ENCODE measurements at regions not wholly inside any gene's neighbourhood (a gene's known extent, or its start where the extent isn't known, plus 50 kb on each side); places are given as distances from the start of the nearest gene placed in this dataset.

DNA sequence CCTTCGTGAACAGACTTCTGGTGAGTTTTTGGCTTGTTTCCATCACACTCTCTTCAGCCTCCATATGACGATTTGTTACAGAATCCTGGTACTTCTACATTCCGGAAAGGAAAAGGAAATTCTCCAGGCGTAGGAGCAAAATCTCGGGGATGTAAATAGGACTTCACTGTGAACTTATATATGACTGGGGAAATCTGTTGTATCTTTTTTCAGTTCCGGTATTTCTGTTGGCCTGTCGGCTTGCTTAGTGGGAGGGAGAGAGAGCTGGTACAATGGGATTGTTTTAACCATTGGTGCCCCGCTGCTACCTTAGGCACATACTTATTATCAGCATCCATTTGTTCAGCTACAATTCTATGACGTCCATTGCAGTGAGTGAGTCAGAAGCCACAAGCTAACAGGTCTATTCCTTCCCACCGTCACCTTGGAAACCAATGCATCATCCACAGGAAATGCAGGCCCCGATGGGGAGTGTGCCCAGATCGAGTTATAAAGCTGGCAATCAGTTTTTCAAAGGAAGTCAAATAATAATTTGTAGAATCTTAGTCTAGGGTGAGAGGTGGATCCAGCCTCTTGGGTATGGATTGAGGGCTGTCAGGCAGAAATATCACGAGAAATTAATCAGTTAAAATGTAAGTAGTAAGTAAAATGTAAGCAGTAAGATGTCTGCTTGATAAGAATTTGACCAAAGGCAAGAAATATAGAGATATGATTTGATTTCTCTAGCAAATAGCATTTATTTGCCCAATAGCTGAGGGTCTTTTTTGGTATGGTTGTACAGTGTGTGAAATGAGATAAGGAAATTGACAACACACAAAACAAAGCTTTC lies 92.0 kb upstream of the MKLN1 start:
- DNase-seq (ENCODE audit: low read depth in 4 of 4, low spot score in 1 of 4): peak; percentile 38 to 68 (median 54)

DNA sequence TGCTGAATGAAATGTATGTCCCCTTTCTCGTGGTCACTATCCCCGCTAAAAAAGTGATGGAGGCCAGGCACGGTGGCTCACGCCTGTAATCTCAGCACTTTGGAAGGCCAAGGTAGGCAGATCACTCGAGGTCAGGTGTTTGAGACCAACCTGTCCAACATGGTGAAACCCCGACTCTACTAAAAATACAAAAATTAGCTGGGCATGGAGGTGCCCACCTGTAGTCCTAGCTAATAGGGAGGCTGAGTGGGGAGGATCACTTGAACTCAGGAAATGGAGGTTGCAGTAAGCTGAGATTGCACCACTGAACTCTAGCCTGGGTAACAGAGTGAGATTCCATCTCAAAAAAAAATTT lies 91.4 kb upstream of the MKLN1 start:
- no peak for DNase-seq (ENCODE audit: low read depth in 4 of 4, low spot score in 1 of 4)

DNA sequence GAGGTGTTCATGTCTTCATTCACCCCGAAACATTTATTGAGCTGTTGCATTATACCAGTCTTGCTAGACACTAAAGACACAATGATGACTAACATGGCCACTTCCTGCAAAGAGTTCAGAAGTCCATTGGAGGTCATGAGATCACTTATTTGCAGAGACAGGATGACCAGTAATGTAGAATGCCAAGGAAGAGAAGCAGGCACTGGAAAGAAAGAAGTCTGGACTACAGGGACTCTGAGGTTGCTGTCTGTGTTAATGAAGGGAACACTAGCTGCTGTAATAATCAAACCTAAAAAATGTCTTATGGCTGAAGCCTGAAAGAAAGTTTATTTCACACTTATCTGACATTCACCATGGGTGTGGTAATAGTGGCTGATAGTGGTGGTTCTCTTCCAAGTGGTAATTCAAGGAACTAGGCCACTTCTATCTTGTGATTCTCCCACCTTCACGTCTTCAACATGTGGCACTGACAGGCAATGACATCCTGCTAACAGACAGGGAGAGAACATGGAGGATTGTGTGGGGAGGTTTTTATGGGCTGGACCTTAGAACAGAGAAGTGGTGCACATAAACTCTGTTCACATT lies 89.2 kb upstream of the MKLN1 start:
- DNase-seq (ENCODE audit: low read depth in 4 of 4, low spot score in 1 of 4): no peak

DNA sequence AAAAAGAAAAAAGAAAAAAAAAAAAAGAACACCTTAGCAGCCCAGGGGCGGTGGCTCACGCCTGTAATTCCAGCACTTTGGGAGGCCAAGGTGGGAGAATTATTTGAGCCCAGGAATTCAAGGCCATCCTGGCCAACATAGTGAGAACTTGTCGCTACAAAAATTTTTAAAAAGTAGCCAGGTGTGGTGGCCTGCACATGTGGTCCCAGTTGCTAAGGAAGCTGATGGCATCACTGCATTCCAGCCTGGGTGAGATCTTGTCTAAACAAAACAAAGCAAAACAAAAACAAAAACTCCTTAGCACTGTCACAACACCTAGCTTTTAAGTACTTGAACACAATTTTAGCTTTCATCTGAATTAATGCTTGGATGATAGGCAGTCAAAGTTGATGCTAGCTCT lies 86.3 kb upstream of the MKLN1 start:
- DNase-seq (ENCODE audit: low read depth in 4 of 4, low spot score in 1 of 4): no peak

DNA sequence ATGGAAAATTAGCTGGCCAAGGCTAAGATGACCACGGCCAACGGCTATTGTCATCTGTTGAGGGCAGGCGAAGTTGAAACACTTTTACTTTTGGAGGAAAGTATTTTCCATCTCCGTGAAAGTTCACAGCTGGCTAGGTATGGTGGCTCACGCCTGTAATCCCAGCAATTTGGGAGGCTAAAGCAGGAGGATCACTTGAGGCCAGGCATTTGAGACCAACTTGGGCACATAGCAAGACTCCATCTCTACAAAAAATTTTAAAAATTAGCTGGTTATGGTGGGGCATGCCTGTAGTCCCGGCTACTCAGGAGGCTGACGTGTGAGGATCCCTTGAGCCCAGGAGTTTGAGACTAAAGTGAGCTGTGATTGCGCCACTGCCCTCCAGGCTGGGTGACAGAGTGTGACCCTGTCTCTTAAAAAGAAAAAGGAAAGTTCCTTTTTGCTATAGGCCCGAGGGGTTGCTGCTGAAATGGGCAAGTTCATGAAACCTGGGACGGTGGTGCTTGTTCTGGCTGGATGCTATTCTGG lies 85.5 kb upstream of the MKLN1 start:
- DNase-seq (ENCODE audit: low read depth in 4 of 4, low spot score in 1 of 4): no peak

DNA sequence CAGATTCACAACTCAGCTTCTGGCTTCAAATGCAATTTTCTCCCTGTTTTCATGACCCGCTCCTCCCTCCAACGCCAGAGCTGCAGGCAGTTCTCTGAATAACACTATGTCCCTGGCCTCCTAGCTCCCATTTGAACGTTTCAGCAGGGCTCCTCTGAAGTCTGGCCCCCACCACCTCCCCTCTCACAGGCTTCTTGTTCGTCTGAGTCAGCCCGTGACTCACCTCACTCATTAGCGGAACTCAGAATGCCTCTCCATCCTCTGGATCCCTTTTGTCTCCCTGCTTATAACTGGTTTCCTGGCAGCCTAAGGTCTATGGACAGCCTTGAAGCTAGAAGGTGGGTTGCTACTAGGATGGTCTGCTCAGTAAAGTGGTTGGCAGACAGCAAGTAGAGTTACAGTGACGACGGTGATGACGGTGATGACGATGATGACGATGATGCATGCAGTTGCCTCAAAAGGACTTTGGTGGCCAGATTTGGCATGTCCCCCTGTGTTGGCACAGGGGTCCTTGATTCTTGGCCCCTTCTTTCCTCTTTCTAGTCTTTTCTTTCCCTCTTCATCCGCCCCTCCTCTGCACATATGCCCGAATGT lies 83.3 kb upstream of the MKLN1 start:
- peak in 1 of 4 experiments; percentile 4 for DNase-seq (ENCODE audit: low read depth in 4 of 4, low spot score in 1 of 4)

DNA sequence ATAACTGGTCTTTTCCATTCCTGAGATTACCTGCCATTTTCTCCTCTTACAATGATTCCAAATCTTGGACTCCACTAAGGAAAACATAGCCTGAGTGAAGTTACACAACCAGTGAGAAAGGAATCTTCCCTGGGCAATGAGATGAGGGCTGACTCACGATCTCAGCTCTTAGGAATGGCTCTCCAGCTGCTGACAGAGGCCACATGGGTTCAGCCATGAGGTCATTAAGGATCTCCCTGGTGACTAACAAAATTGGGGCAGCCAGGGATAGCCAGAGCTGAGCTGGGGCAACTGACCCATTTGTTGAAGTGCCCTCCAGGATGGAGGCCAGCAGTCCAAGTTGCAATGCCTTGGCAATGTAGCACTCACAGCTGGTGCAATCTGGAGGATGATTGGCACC lies 78.7 kb upstream of the MKLN1 start:
- DNase-seq (ENCODE audit: low read depth in 4 of 4, low spot score in 1 of 4): no peak

DNA sequence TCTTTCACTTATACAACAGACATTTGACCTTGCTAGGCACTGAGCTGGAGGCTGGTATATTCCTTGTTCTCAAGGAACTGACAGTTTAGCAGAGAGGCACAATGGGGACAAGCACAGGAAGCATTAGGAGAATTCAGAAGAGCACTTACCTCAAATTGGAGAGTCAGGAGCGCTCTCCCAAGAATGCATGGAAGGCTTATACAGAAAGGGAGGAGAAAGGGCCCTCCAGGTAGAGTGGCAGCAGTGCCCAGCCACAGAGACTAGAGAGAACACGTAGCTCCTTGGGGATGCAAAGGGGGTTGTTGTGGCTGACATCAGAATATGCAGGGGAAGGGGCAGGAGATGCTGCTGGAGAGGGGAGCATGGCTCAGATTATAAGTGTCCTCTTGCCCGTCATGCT lies 78.2 kb upstream of the MKLN1 start:
- DNase-seq (ENCODE audit: low read depth in 4 of 4, low spot score in 1 of 4): no peak

DNA sequence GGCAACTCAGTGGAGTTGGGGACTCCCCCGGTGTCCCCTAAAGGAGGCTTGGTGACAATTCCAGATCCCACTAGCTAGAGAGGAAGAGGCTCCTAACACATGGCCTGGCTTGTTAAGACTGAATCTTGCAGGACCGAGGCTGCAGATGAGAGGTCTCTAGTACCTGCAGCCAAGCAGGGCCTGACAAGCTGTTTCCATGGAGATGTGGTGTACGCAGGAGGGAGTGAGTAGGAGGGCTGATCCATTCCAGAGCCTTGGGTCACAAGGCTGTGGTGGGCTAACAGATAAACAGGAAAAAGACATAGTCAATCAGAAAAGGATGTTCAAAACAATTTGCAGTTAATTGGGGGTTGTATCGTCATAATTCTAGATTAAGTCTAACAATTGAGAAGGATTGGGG lies 77.3 kb upstream of the MKLN1 start:
- no peak for DNase-seq (ENCODE audit: low read depth in 4 of 4, low spot score in 1 of 4)

DNA sequence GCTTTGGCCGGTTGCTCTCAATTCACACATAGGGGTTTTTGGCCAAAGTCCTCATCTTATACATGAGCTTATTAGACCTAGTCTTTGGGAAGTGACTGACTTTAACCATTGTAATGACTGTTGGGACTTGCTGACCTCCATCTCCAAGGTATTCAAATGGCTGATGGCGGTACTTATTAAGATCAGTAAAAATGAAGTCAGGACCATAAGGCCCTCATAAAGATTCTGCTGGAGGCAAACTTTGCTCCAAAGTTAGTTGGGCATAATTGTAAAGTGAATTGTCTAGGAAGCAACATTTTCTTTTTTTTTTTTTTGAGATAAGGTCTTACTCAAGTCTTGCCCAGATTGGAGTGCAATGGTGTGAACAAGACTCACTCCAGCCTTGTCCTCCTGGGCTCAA lies 76.3 kb upstream of the MKLN1 start:
- DNase-seq (ENCODE audit: low read depth in 4 of 4, low spot score in 1 of 4): no peak

DNA sequence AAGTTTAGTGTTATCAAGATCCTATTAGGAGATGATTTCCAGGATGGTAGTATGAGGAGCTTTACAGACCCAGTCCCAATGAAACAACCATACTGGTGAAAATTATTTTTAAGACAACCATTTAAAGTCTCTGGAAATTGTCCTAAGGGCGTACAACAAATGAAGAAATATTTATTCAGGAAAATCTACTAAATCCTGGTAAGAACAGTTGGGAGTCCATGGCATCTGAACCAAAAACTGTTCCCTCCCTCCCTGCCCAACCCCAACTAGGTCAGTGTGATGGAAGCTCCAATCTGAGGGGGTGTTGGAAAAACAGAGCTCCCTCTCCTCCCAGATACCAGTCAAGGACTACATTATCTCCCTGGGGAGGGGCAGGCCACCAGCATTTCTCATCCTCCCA lies 74.7 kb upstream of the MKLN1 start:
- DNase-seq (ENCODE audit: low read depth in 4 of 4, low spot score in 1 of 4): no peak

DNA sequence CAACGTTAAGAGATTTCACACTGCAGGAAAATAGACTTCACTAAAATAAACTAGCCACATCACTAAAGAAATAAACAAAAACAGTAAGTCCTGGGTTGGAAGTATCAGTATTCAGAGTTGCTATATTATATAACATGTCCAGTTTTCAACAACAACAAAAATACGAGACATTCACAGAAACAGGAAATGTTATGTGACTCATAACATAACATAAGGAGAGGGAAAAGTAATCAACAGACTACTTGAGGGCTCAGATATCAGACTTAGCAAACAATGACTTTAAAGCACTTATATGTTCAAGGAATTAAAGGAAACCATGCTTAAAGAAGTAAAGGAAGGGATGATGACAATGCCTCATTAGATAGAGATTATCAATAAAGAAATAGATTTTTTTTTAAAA lies 73.5 kb upstream of the MKLN1 start:
- DNase-seq (ENCODE audit: low read depth in 4 of 4, low spot score in 1 of 4): no peak

DNA sequence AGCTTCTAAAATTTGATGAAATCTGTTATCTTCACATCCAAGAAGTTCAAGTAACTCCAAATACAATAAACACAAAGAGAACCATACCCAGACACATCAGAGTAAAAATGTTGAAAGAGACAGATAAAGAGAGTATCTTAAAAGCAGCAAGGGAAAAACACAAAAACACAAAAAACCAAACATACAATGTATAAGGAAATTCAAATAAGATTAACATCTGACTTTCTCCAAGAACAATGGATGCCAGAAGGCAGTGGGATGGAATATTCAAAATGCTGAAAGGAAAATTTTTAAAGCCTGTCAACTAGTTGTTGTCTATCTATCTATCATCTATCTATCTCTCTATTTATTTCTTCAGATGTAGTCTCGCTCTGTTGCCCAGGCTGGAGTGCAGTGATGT lies 72.4 kb upstream of the MKLN1 start:
- no peak for DNase-seq (ENCODE audit: low read depth in 4 of 4, low spot score in 1 of 4)

DNA sequence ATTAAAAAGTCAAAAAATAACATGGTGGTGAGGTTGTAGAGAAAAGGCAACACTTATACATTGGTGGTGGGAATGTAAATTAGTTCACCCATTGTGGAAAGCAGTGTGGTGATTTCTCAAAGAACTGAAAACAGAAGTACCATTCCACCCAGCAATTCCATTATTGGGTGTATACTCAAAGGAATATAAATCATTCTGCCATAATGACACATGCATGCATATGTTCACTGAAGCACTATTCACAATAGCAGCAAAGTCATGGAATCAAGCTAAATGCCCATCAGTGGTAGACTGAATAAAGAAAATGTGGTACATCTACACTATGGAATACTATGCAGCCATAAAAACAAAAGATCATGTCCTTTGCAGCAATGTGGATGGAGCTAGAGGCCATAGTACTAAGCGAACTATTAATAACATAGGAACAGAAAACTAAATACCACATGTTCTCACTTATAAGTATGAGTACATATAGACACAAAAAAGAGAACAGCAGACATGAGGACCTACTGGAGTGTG lies 66.1 kb upstream of the MKLN1 start:
- DNase-seq (ENCODE audit: low read depth in 4 of 4, low spot score in 1 of 4): no peak

DNA sequence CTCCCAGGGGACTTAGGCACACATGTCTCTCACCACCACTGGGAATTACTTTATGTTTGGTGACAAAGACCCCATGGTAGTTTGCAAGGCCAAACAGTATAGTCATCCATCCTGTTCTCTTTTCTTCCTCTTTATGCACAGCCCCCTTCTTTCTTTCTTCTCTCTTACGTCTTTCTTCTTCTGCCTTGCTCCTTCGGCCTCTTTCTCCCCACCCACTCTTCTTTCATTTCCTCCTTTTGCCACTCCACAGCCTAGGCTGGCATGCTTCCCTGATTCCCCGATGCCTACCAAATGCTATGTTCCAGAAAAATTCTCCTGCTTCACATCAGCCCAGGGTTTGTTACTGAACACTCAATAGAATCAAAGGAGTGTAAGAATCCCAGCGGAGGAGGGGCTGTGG lies 62.4 kb upstream of the MKLN1 start:
- no peak for DNase-seq (ENCODE audit: low read depth in 4 of 4, low spot score in 1 of 4)

DNA sequence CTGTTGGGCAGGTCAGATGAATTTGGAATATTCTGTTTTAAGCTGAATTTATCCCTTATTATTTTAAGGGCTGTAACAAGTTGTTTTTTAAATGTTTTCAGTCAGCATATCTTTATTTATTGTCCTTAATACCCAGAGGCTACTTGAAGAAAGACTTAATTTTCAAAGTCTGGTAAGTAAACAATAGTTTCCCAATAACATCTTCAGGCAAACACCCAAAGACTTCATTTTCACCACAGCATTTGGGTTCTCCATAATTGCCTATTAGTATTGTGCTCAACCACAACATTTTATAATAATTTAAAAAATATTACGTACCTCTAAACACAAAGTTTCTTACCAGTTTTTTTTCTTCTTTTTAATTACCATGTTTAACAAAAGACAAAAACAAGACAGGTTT lies 60.0 kb upstream of the MKLN1 start:
- DNase-seq (ENCODE audit: low read depth in 4 of 4, low spot score in 1 of 4): no peak

DNA sequence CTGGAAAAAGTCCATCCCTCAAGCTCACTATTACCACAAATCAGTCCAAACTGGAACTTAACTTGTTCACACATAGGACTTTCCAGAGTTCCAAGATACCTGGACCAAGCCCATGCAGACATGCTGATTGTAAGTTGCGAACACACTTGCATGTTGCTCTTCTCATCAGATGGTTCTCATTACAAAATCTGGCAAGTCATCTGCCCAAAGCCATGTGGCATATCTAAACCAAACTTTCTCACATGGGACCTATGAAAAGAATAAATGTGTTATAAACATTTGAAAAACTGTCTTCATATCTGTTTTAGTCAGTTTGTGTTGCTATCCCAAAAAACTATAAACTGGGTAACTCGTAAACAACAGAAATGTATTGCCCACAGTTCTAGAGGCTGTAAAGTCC lies 58.8 kb upstream of the MKLN1 start:
- no peak for DNase-seq (ENCODE audit: low read depth in 4 of 4, low spot score in 1 of 4)

DNA sequence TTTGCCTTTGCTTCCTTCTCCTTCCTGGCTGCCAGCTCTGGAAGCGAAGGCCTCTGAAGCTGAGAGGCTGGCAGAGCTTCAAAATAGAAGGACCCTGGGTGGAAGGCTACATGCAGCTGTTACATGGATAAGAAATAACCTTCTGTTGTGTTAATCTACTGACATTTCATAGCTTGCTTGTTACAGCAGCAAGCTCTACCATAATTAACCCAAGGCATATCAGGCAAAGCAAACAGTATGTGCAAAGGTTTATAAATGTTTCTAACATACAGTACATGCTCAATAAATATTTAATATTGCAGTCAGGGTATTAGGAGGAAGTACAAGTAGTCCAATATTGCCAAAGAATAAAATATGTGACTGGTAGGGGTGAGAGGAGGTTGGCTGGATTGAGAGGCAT lies 55.6 kb upstream of the MKLN1 start:
- no peak for DNase-seq (ENCODE audit: low read depth in 4 of 4, low spot score in 1 of 4)

DNA sequence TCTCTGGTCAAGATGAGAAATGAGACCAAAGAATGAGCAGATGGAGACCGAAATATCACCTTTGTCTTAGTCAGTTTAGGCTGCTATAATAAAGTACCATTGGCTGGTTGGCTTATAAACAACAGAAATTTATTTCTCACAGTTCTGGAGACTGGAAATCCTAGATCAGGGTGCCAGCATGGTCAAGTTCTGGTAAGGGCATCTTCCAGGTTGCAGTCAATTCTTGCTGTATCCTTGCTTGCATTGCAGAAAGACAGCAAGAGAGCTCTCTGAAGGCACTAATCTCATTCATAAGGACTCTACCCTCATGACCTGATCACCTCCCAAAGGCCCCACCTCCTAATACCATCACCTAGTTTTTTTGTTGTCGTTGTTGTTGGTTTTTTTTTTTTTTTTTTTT lies 52.7 kb upstream of the MKLN1 start:
- DNase-seq (ENCODE audit: low read depth in 4 of 4, low spot score in 1 of 4): no peak

DNA sequence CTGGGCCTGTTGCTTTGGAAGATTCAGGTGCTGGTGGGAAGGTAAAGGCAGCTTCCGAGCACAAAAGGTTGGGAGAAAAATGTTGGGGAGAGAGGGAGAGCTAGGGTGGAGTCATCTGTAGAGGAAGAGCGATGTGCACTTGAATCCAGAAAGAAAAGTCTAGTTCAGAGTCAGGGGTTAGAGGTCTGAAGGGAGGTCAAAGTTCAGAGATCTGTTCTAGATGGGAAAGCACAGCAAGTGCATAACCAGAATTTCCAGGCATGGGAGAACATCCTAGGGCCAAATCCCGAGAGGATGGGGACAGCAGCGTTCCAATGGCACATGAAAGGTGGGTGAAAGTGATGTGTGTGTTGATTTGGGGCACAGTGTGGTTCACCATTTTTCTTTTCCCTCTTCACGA lies 51.5 kb upstream of the MKLN1 start:
- DNase-seq (ENCODE audit: low read depth in 4 of 4, low spot score in 1 of 4): no peak

DNA sequence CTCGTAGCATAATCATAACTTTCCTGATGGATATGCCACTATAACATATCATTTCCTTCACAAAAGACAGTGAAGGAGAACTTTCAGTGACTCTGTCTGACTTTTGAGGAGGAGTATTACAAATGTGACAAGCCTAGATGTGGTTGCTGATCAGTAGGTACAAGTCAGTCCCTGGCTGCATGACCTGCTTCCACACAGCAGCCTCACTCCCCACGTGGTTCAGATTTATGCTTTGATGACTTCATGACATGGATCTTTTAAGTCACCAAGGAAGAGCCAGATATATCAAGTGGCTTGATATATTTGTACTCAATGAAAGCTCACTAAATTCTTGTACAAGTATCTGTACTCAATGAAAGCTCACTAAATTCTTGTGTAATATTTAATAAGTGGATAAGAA lies 50.9 kb upstream of the MKLN1 start:
- DNase-seq (ENCODE audit: low read depth in 4 of 4, low spot score in 1 of 4): no peak
